Endothelial cell (in vitro differentiated cells): ENCODE measurements at regions not wholly inside any gene's neighbourhood (a gene's known extent, or its start where the extent isn't known, plus 50 kb on each side); places are given as distances from the start of the nearest gene placed in this dataset.

Source experiments
- DNase-seq: peaks from one replicate; pipeline ENCODE4 v3.0.0; 2021; ENCODE audit warnings: low spot score
- H3K27ac Mint-ChIP-seq: one replicate; pipeline ENCODE4 v1.8.0; 2021; ENCODE audit warnings: mixed read lengths, inconsistent platforms; ENCODE audit not compliant: unreplicated experiment
- H3K27me3 Mint-ChIP-seq: one replicate; pipeline ENCODE4 v1.8.0; 2021; ENCODE audit warnings: mild to moderate bottlenecking, moderate library complexity, mixed read lengths, inconsistent platforms; ENCODE audit not compliant: unreplicated experiment
- H3K36me3 Mint-ChIP-seq: one replicate; pipeline ENCODE4 v1.8.0; 2021; ENCODE audit warnings: mild to moderate bottlenecking, low read depth, mixed read lengths, inconsistent platforms; ENCODE audit not compliant: unreplicated experiment
- H3K4me1 Mint-ChIP-seq: one replicate; pipeline ENCODE4 v1.8.0; 2021; ENCODE audit warnings: mild to moderate bottlenecking, mixed read lengths, inconsistent platforms; ENCODE audit not compliant: unreplicated experiment
- H3K4me3 Mint-ChIP-seq: one replicate; pipeline ENCODE4 v1.8.0; 2021; ENCODE audit warnings: mild to moderate bottlenecking, mixed read lengths, inconsistent platforms; ENCODE audit not compliant: unreplicated experiment
- H3K9me3 Mint-ChIP-seq: one replicate; pipeline ENCODE4 v1.8.0; 2021; ENCODE audit warnings: mixed read lengths, inconsistent platforms; ENCODE audit not compliant: unreplicated experiment
- CTCF ChIP-seq: fragments of 200-600 bp; sonication (generic); IDR thresholded peaks from one replicate; pipeline ENCODE4 v1.5.0; 2021; ENCODE audit warnings: antibody characterized with exemption; ENCODE audit not compliant: unreplicated experiment

- peaks cover 6% of the 10 kb centered on the region for H3K4me1 Mint-ChIP-seq
- no peak overlapping the region for H3K27ac Mint-ChIP-seq
- H3K9me3 Mint-ChIP-seq, result no peaks in the 10 kb centered on the region
- H3K27me3 Mint-ChIP-seq, result no peaks in the 10 kb centered on the region
- H3K36me3 Mint-ChIP-seq, result no peaks in the 10 kb centered on the region
- no peak for DNase-seq
- no peak for TF ChIP-seq CTCF
- no peak overlapping the region for H3K4me3 Mint-ChIP-seq
Observed at GRCh38 chr5:89280103-89281037, 397.4 kb upstream of the MEF2C start.

GRCh38 chr5:89279391-89280036, 396.5 kb upstream of the MEF2C start:
- Mint-ChIP-seq H3K36me3 (no peaks in the 10 kb centered on the region), H3K27me3 (no peaks in the 10 kb centered on the region), H3K4me3 (no peak overlapping the region), H3K27ac (no peak overlapping the region), H3K9me3 (no peaks in the 10 kb centered on the region), H3K4me1 (peaks cover 6% of the 10 kb centered on the region)
- DNase-seq, result no peak
- no peak for TF ChIP-seq CTCF

- no peak for DNase-seq
- no peak for TF ChIP-seq CTCF
- Mint-ChIP-seq H3K27ac (no peak overlapping the region), H3K4me3 (no peak overlapping the region), H3K27me3 (no peaks in the 10 kb centered on the region), H3K4me1 (peaks cover 6% of the 10 kb centered on the region), H3K36me3 (no peaks in the 10 kb centered on the region), H3K9me3 (no peaks in the 10 kb centered on the region)
Observed at GRCh38 chr5:89277816-89278215, 394.8 kb upstream of the MEF2C start.

GRCh38 chr5:89276566-89277305, 393.8 kb upstream of the MEF2C start:
- H3K4me1 Mint-ChIP-seq, result peaks cover under 1% of the 10 kb centered on the region
- no peak overlapping the region for H3K27ac Mint-ChIP-seq
- no peaks in the 10 kb centered on the region for H3K36me3 Mint-ChIP-seq
- DNase-seq, result no peak
- H3K9me3 Mint-ChIP-seq, result no peaks in the 10 kb centered on the region
- H3K27me3 Mint-ChIP-seq, result no peaks in the 10 kb centered on the region
- no peak overlapping the region for H3K4me3 Mint-ChIP-seq
- no peak for TF ChIP-seq CTCF
